HPDE6-E6E7 (cell line): ENCODE measurements at regions not wholly inside any gene's neighbourhood (a gene's known extent, or its start where the extent isn't known, plus 50 kb on each side); places are given as distances from the start of the nearest gene placed in this dataset.

ENCODE experiments used
- DNase-seq: peaks from one replicate; pipeline ENCODE4 v3.0.0; 2011; ENCODE audit warnings: missing footprints; ENCODE audit errors: extremely low spot score

DNA sequence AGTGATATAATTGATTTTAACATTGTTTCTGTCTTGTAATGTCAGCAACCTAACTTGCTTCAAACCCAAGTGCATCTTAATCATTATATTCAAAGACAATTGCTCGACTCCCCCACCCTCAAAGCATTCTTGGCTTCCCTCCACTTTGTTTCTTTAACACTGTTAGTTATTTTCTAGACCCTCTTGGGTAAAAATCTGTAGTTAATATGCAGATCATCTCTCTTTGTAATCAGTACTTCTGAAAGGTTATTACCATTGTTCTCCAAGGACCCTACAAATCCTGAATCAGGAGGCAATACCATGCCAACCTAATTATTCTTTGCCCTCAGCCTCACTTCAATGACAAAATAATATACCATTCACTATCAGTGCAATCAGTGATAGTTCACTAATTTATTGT is 1075.7 kb downstream of the AMY1C start:
- DNase-seq, result no peak

DNA sequence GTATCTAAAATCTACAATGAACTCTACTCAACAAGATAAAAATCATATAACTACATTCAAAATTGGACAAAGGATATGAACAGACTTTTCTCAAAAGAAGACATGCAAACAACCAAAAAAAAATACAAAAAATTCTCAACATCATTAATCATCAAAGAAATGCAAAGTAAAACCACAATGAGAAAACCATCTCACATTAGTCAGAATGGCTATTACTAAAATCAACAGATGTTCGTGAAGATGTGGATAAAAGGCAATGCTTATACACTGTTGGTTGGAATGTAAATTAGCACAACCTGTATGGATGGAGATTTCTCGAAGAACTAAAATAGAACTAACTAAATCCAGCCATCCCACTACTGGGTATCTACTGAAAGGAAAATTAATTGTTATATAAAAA is 1080.8 kb downstream of the AMY1C start:
- no peak for DNase-seq

DNA sequence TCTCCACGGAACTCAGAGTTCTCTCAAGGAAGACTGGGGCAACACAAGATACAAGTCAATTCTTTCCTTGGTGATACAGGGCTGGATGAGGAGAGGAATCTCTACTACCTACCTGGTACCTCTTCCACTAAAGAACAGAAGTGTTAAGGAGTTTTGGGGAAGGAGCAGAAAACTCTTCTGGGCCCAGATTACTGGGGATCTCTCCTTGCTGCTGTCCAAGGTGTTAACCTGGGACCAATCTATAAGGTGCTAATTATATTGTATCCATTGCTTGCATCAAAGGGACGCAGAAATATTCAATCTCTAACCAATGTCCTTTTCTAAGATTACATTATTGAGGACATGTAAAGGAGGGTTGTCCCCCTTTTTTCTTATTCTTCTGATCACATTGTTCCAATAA is 1102.5 kb downstream of the AMY1C start:
- no peak for DNase-seq

- no peak for DNase-seq
Measured at GRCh38 chr1:104853276-104853675, 1103.6 kb downstream of the AMY1C start.

DNA sequence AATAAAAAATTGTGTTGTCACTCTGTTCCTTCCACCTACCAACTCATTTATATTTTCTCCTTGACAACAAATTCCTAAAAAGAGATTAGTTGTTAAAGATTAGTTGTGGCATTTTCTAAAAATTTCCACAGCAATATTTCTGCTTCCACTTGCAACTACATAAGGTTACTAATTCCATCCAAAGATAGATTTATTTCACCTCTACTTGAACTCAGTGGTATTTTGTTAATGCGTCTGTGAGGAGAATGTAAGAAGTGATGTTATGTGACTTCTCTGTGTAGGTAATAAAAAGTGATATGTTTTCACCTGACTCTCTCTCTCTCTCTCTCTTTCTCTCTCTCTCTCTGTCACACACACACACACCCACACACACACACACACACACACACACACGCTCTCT is 1104.8 kb downstream of the AMY1C start:
- no peak for DNase-seq

GRCh38 chr1:104855550-104855949 is 1105.9 kb downstream of the AMY1C start:
- no peak for DNase-seq

GRCh38 chr1:104856091-104856490 is 1106.4 kb downstream of the AMY1C start:
- DNase-seq, result no peak

DNA sequence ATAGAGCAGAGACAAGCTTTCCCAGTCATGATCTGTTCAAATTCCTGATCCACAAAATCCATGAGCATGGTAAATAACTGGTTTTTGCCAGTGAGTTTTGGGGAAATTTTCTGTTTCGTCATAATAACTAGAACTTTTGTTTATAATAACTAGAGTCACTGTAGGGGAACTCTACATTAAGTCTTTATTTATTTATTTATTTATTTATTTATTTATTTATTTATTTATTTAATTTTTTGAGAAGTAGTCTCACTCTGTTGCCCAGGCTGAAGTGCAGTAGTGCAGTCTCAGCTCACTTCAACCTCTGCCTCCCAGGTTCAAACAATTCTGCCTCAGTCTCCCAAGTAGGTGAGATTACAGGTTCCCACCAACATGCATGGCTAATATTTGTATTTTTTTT is 1106.8 kb downstream of the AMY1C start:
- DNase-seq, result no peak

DNA sequence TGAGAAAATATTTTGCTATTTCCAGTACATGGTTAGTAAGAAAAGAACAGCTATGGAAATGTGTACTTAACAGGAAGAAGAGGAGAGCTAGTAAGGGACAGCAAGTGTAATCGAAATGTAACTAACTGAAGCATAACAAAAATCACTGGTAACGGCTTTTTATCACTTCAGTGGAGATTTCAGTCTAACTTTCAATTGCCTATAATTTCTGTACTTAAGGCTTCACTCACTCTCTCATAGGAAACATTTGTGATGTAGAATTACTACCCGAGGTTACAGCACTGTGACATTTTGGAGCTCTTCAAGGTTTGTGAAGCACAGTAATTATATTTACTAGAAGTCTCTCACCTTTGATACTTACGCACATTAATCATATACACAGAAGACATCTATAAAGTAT is 1119.1 kb downstream of the AMY1C start:
- DNase-seq, result no peak

GRCh38 chr1:104874044-104874443 is 1124.3 kb downstream of the AMY1C start:
- no peak for DNase-seq

DNA sequence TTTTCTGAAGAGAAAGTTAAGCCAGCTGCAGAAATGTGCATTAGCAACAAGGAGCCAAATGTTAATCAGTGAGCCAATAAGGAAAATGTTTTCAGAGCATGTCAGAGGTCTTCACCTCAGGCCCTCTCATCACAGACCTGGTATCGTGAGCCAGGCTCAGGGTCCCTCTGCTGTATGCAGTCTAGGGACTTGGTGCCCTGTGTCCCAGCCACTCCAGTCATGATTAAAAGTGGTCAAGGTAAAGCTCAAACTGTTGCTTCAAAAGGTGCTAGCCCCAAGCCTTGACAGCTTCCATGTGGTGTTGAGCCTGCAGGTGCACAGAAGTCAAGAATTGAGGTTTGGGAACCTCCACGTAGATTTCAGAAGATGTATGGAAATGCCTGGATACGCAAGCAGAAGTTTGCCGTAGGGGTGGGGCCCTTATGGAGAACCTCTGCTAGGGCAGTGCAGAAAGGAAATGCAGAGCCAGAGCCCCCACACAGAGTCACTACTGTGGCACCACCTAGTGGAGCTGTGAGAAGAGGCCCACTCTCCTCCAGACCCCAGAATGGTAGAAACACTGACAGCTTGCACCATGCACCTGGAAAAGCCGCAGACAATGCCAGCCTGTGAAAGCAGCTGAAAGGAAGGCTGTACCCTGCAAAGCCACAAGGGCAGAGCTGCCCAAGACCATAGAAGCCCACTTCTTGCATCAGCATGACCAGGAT is 1128.7 kb downstream of the AMY1C start:
- no peak for DNase-seq

- no peak for DNase-seq
Measured at GRCh38 chr1:104884939-104885338, 1135.2 kb downstream of the AMY1C start.

DNA sequence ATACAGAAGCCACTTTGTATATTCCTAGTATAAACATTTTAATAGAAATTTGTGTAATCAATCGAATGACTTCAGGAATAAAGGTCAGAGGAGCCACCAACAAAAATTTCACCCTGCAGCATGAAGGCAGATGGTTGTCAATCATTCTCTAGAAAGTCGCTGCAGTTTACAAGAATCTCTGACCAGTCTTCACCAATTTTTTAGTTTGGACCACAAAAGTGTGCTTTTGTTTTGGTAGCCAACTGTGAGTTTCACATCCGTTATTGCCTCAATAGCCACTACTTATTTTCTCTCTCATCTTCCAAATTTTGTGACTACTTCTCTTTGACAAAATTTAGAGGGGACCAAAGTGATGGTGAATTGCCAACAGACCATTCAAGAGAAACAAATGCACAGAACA is 1155.6 kb downstream of the AMY1C start:
- no peak for DNase-seq

GRCh38 chr1:104906141-104906540 is 1156.4 kb downstream of the AMY1C start:
- DNase-seq, result no peak

GRCh38 chr1:104919188-104919587 is 1169.5 kb downstream of the AMY1C start:
- no peak for DNase-seq

- no peak for DNase-seq
Measured at GRCh38 chr1:104921525-104921924, 1171.8 kb downstream of the AMY1C start.

DNA sequence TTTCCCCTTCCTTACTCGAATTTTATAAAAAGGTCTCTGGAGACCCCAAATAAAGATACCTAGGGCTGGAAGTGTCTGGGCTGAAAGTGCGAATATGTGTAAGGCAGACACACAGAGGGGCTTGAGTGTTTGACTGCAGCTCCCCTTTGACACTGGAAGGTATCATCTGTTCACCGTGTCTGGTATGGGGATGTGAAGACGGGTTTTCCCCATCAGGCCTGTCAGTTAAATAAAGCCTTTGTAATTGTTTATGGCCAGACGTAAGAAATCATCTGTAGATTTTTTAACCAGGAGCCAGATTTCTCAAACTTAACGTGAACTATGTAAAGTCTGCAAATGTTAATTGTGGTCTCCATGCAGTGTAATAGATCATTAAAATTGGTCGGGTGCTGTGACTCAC is 1173.4 kb downstream of the AMY1C start:
- DNase-seq, result no peak

DNA sequence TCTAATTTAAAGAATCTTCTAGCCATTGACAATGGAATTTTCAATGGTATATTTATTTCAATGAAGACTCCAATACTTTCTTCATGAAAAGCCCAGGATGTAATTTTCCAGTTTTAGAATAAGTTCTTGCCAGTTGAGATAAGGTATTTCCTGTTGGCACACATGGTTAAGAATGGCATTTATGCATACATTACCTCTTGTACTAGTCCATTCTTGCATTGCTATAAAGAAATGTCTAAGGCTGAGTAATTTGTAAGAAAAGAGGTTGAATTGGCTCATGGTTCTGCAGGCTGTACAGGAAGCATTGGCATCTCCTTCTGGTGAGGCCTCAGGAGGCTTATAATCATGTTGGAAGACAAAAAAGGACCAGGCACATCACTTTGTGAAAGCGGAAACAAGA is 1179.6 kb downstream of the AMY1C start:
- DNase-seq, result no peak

GRCh38 chr1:104932030-104932915 is 1182.6 kb downstream of the AMY1C start:
- DNase-seq, result no peak

DNA sequence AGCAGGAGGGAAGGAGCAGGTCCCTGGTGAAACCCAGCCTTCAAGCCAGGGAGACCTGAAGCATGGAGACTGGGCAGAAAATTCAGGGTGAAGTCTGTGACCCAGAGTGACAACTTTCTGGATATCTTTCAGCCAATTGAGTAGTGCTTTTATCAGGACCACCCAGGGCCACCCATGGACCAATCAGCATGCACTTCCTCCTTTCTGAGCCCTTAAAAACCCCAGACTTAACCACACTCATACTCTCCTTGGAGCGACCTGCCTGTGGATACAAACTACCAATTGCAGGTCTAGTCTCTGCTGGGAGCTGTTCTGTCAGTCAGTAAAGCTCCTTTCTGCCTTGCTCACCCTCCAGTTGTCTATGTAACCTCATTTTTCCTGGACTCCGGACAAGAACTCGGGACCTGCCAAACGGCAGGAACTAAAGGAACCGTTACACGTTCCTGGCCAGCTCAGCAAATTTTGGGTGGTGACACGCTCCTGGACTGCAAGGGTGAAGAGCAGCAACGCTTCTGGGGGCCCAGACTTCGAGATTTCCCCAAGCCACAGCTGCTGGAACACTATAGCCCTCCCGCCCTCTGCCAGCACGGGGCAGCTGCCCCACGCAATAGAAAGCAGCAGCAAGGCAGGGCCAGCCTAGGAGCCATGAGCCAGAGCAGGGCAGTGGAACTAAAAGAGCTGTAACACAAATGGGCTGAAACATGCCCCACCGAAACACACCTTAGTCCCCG is 1183.4 kb downstream of the AMY1C start:
- DNase-seq, result no peak

- no peak for DNase-seq
Measured at GRCh38 chr1:104933846-104934245, 1184.1 kb downstream of the AMY1C start.

DNA sequence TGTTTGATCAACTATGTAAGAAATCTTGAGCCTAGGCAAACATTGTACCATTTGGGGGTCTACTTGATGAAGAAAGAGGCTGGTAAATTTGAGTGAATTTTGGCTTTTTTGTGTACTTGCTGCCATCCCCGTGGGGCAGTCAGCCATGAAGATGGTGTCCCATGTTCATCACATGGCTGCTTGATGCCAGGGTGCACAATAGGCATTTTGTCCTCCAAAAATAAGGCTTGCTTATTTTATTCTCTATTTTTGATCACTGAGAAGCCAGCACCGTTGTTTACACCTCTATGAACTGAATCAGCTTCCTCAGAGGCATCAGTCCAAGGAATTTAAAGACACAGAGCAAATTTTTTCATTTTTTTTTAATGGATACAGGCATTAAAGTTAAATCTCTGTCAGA is 1195.7 kb downstream of the AMY1C start:
- DNase-seq, result no peak
